Brain pericyte (primary cell): ENCODE measurements at regions not wholly inside any gene's neighbourhood (a gene's known extent, or its start where the extent isn't known, plus 50 kb on each side); places are given as distances from the start of the nearest gene placed in this dataset.

Experiments
- DNase-seq: peaks from one replicate; pipeline ENCODE4 v3.0.0-alpha.2; 2012; ENCODE audit warnings: low read depth, low spot score

DNA sequence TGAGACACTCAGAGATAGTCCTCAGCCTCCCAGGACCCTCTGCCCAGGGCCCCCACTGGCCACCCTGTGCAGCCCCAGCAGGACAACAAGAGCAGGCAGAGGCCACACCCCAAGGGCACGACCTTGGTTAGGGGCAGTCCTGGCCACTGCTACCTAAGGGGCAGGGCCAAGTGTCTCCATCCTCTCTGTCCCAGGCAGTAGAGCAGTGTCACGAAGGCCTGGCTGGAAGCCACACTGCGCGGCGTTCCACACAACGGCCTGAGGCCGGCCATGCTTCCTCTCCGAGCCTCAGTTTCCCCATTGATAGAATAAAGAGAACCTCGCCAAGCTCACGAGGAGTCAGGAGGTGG lies 1074.3 kb downstream of the BRD1 start:
- DNase-seq, result no peak

DNA sequence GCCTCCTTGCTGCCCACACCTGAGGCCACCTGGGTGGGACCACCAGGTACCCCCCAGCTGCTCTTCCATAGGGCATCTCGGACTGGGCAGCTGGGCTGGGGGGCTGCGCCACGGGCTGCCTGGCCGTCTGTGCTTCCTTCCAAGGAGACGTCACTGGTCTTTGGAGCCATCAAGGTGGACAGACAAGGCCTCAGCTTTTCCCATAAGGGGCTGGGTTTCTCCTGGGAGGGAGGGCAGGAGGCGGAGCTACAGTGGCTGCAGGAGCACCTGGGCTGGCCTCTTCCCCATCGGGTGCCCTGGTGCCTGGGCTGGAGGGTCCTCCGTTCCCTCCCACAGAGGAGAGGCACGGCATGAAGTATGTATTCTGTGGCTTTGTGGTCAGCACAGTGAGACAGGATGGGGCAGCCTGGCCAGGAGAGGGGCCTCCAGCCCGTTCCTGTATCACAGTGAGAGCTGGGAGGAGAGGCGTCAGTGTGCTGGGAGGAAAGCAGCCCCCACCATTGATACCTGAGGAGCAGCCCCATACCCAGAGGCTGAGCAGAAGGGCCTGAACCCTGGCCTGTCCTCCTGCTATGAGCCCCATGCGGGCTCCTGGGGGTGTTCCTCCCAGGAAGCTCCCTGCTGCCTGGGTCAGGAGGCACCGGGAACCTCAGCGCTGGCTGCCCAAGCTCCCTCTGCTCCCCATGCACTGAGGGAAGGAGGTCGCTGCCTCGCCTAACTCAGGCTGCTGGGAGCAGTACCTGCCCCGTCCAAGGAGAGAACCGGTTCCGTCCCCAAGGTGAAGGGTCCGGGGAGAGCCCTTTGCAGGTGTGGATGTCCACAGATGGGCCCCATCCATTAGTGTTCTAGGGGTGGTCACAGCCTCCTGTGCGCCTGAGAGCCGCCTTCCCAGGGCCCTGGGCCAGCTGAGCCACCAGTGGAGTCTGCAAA lies 1075.0 kb downstream of the BRD1 start:
- DNase-seq, result no peak

DNA sequence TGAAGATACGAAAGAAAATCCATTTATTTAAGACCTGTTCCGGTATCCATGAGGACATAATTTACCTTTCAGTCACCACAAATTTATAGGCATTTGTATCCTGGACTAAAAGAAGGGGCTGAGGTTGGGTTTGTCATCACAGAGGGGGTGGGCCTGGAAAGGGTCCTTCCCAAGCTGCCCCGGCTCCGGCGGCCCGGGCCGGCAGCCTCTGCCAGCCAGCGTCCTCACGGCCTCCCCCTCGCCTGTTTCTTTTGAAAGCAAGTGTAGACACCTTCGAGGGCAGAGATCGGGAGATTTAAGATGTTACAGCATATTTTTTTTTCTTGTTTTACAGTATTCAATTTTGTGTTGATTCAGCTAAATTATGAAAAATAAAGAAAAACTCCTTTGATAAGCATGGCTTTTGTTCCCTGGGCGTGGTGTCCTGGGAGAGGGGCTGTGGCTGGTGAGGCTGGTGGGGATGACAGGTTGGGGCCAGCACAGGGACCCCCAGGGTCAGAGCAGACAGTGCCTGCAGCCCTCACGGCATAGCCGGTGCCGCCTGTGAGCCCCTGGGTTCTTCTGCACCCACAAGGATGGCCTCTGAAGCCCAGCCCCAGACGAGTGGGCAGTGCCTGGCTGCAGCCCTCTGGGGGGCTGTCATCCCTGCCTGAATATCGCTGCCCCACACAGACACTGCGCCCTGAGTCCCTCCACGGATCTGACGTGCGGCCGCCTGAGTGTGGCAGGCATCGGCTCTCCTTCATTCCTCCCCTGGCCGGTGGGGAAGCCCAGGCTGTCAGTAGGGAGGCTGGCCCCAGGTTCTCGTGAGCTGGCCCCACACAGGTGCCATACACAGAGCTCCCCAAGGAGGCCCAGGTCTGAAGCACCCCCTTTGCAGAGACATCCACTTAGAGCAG lies 1075.9 kb downstream of the BRD1 start:
- no peak for DNase-seq

DNA sequence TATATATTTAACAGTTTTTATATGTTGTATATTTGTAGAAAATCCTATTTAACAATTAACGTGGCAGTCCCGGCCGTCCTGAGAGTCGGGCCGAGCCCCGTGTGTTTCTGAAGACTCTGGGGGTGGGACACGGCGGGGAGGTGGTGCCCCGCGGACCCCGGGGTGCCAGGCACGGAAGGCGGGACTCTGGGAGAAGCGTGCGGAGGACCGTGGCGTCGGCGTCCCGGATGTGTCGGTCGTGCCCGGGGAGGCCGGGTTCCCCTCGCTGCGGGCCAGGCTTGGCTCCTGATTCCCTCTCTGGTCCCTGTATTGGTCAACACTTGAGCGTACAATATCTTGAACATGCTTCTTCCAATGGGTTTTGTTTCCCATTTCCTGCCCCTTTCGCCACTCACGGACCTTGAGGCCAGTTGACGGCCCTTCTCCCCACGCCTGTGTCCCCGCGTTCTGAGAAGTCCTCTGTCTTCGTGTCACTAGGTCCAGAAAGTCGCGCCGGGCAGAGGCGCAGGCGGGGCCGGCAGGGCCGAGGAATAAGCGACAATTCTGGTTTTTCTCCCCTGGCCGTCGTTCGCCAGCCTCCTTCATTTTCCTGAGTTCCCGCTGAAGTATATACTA lies 1076.7 kb downstream of the BRD1 start:
- no peak for DNase-seq

DNA sequence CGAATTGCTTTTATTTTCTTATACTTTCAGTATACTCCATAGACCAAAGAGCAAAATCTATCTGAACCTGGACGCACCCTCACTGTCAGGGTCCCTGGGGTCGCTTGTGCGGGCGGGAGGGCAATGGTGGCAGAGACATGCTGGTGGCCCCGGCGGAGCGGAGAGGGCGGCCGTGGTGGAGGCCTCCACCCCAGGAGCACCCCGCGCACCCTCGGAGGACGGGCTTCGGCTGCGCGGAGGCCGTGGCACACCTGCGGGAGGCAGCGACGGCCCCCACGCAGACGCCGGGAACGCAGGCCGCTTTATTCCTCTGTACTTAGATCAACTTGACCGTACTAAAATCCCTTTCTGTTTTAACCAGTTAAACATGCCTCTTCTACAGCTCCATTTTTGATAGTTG lies 1077.4 kb downstream of the BRD1 start:
- DNase-seq, result no peak

DNA sequence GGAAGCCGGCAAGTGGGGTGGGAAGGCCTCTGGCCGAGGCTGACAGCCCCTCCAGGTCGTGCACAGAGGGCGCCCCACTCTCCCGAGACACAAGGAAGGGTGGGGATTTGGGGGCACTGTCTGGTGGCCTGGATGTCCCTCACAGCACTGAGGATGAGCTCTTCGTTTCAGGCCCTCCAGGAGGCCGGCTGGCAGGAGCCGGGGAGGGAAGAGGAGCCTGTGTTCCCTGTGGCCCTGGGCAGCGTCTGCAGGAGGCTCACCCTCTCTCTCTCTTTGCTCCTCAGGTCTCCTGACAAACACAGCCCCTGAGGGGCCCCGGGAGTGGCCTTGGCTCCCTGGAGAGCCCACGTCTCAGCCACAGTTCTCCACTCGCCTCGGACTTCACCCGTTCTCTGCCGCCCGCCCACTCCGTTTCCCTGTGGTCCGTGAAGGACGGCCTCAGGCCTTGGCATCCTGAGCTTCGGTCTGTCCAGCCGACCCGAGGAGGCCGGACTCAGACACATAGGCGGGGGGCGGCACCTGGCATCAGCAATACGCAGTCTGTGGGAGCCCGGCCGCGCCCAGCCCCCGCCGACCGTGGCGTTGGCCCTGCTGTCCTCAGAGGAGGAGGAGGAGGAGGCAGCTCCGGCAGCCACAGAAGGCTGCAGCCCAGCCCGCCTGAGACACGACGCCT lies 1078.0 kb downstream of the BRD1 start:
- DNase-seq, result no peak

DNA sequence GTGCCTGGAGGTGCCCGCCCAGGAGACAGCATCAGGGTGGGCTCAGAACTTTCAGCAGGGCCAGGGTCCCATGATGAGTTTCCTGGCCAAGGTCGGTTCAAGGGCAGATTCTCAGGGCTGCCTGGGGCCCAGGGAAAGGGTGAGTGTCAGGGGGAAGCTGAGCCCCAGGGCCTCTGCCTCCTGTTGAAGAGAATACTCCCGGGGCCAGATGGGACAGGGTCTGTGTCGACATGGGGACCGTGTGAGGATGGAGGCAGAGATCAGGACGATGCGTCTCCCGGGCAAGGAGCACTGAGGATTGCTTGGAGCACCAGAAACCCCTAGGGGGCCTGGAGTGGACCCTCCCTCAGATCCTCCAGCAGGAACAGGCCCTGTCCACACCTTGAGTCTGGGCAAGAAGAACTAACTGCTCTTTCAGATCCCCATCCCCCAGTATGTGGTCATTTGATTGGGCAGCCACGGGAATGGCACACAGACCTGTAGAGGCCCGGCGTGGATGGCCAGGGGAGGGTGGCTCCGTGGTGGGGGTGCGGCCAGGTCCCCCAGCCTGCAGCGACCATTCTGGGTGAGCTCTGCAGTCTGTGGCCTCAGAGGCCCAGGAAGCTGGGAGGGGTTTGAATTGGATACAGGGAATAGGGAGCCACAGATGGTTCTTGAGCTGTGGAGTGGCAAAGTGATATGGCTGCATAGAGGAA lies 1078.7 kb downstream of the BRD1 start:
- DNase-seq, result no peak

DNA sequence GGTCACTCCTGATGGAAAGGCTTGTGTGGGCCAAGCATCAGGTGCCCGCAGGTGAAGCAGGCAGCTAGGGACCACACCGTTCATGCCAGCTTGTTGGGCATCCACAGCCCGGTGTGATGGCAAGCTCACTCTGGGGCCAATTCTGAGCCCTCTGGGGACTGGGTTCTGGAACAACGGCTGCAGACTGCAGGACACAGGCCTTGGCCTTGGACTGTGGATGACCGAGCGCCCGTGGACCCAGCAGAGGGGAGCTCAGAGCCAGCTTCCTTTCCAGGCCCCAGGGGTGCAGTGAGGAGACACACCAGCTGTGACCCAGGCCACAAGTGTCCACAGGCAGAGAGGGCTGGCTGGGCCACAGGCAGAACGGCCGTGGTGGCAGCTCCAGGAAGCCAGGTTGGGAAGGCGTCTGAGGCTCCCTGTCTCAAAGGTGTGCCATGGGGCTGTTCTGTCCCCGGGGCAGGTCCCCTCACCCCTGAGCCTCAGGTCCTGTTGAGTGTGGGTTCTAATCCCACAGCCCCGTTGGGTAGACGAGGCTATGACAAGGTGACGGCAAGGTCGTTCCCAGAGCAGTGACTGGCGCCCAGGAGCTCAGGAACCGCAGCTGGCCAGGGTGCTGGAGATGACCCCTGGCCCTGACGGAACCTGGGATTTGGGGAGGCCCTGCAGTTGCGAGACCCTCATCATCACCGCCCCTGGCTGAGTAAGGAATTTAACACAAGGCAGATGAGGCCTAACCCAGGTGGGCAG lies 1079.4 kb downstream of the BRD1 start:
- no peak for DNase-seq

DNA sequence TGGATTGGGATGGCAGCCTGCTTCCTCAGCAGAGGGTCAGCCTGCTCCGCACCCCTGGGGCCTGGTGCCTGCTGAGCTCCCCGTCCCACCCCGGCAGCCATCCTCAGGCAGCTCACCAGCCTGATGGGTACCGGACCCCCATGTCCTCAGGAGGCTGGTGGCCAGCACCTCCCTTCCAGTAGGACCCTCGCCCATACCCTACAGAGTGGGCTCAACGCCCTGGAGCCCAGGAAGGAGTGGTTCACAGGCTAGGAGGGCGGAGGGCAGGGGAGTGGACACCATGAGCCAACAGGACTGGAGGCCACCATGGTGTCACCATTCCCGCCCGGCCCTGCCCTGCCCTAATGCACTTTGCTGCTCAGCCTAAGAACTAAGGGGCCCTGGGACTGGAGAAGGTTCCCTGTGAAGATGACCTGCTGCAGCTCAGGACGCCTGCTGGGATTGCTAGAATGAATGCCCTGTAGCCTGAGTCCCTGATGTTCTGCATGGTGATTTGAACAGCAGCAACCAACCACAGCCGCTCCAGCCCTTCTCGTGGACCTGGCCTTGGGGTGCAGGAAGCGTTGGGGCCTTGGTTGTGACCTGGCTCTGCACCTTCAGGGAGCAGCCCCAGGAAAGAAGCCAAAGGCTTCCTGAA lies 1080.8 kb downstream of the BRD1 start:
- no peak for DNase-seq

DNA sequence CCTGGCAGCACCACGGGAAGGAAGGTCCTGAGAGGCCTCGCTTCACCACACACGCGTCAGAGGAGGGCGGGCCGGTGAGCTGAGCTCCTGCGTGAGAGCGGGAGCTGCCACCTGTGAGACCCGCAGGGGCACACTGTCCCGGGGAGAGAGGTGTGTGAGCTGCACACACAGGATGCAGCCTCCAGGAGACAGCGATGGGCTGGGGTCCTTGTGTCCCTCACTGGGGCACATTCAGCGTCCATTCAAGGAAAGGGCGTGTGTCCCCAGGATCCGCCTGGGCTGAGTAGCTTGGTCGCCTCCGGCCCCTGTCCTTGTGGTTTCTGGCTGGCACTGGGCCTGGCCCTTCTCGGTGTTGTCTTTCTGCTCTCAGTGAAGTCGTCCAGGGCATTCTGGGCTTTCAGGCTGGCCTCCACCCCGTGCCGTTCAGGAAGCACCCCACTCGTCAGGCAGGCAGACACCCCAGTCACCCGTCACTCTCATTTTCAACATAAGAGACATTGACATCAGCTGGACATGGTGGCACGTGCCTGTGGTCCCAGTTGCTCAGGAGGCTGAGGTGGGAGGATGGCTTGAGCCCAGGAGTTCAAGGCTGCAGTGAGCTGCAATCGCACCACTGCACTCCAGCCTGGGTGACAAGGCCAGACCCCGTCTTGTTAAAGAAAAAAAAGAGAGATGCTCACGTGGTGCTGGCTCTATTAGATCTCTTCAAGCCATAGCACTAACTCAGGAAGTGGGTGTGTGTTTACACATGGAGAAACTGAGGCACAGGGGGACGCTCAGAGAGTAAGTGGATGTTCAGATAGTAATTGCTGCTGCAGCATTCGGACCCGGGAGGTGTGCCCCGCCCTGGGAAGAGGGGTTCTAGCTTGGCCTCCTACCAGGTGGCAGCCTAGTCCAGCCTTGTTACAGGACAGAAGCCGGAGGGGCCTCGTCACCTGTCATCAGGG lies 1081.6 kb downstream of the BRD1 start:
- no peak for DNase-seq

DNA sequence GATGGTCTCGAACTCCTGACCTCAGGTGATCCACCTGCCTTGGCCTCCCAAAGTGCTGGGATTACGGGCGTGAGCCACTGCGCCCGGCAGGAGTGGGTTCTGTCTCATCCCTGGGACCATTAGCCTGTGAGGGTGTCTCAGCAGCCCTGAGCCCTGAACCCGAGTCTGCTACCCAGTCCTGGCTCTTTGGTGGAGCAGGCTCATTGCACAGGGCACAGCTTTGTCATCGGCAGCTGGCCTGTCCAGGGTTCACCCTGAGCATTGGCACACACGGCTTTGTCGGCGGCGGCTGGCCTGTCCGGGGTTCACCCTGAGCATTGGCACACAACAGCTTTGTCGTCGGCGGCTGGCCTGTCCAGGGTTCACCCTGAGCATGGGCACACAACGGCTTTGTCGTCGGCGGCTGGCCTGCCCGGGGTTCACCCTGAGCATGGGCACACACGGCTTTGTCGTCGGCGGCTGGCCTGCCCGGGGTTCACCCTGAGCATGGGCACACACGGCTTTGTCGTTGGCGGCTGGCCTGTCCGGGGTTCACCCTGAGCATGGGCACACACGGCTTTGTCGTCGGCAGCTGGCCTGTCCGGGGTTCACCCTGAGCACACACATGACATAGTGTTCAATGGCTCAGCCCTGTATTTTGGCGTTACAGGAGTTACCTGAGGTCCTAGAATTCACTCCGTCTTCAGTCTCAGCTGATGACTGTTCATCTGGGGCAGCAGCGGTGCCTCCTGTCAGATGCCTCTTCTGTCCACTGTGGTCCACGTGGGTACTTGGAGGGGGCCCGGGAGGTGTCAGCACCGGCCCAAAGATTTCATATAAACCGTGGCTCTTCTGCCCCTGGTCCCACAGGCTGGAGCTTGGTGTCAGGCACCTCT lies 1082.5 kb downstream of the BRD1 start:
- DNase-seq, result no peak

DNA sequence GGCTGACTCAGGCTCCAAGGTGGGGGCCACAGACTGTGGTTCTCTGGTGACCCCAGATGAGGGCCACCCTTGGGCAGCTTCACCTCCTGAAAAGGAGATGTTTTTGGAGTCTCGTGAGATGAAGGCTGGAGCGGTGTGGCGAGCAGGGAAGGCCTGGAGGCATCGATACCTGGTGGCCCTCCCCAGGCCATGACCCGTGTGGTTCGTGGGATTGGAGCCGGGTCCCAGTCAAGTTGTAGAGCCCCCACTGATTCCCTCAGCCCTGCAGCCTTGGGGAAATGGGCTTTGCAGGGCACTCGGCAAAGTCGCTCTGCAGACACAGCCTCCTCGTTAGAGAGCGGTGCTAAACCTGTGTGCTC lies 1083.4 kb downstream of the BRD1 start:
- no peak for DNase-seq

DNA sequence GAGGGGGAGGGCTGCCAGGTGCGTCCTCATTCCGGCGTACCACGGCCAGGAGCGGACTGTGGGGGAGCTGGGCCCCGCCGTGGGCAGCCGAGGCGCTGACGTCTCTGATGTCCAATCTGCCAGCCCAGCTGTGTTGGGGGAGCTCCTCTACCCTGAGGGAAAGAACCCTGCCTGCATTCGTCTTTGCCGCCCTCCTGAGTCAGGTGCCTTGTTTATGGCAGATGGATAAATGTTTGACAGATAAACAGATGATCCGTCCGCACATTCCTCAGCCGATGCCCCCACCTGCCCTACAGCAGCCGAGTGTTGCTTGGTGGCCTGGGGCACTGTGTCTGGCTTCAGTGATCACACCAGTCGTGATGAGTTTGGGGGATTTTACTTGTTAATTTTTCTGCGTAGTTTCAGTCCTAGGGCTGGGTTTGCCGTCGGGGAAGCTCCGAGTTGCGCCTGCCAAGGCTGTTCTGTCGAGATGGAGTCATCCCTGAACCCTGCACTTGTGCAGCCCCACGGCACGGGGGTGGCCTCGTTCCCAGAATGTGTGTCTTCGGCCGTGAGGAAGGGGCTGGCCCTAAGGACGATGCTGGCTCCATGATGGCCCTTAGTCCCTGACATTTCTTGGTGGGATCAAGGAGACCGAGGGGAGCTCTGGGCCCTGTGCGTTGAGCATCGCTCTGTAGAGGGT lies 1083.9 kb downstream of the BRD1 start:
- no peak for DNase-seq

DNA sequence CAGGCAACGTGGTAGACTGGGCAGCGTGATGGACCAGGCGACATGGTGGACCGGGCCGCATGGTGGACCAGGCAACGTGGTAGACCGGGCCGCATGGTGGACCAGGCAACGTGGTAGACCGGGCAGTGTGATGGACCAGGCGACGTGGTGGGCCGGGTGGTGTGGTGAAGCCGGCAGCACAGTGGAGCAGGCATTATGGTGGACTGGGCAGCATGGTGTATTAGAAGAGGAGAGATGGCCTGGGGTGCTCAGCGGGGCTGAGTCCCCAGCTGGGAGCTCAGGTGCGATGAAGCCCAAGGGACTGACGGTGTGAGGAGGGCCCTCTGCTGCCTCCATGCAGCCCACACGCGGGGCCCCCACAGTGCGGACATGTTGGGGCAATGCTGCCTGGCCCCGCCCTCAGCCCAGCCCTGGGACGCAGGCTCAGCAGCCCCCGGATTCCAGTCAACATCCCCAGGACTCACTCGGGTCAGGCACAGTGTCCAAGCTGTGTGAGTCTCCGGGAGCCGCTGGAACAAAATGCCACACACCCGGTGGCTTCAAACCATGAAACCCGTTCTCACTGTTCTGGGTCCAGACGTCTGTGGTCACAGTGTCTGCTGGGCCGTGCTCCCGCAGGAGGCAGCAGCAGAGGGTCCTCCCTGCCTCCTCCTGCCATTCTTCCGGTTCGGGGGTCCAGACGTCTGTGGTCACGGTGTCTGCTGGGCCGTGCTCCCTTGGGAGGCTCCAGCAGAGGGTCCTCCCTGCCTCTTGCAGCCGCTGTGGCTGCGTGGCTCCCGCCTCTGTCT lies 1084.9 kb downstream of the BRD1 start:
- DNase-seq, result no peak

DNA sequence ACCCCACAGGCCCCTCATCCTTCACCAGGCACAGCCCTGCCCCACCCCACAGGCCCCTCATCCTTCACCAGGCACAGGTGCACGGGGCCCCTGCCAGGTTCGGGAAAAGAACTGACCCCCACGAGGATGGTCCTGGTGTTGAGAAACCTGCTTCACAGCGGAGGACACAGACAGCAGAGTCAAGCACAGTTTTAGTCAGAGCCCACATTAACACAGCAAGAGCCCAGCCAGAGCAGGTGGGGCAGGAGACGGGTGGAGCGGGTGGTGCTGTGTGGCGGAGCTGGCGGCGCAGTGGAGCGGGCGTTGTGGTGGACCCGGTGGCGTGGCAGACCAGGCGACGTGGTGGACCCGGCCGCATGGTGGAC lies 1085.5 kb downstream of the BRD1 start:
- DNase-seq, result no peak

DNA sequence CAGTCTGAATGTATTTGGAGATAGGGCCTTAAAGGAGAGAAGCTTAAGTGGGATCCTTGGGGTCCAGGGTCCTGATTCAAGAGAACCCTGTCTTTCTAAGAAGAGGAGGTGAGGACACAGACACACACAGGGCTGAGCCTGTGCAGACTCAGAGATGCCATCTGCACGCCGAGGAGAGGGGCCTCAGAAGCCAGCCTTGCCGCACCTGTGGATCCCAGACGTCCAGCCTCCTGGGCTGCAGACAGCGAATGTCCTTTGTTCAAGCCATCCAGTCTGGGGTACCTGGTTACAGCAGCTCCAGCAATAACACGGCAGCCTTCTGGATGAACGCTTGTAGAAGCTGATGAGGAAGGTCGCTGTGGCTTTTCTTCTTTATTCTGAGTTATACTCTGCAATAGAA lies 1086.1 kb downstream of the BRD1 start:
- no peak for DNase-seq
